Upper lobe of right lung (tissue), 1 donor: ENCODE measurements at regions not wholly inside any gene's neighbourhood (a gene's known extent, or its start where the extent isn't known, plus 50 kb on each side); places are given as distances from the start of the nearest gene placed in this dataset.

Experiments used
- ATAC-seq: fragments of 200-7000 bp; cut with Tn5 transposase; one replicate; pipeline ENCODE4 v1.9.1; 2020; ENCODE audit warnings: mild to moderate bottlenecking, moderate library complexity
- DNase-seq: peaks from one replicate; pipeline ENCODE4 v3.0.0-alpha.2; 2020
- H3K27ac ChIP-seq: fragments of 200-600 bp; one replicate; pipeline ENCODE4 v1.8.0; 2022
- H3K27me3 ChIP-seq: fragments of 200-600 bp; one replicate; pipeline ENCODE4 v1.8.0; 2022; ENCODE audit warnings: mild to moderate bottlenecking
- H3K36me3 ChIP-seq: fragments of 200-600 bp; one replicate; pipeline ENCODE4 v1.8.0; 2022
- H3K4me1 ChIP-seq: fragments of 200-600 bp; one replicate; pipeline ENCODE4 v1.8.0; 2022
- H3K4me3 ChIP-seq: fragments of 200-600 bp; one replicate; pipeline ENCODE4 v1.8.0; 2022; ENCODE audit warnings: mild to moderate bottlenecking
- H3K9me3 ChIP-seq: fragments of 200-600 bp; one replicate; pipeline ENCODE4 v1.8.0; 2022
- CTCF ChIP-seq: fragments of 200-600 bp; IDR thresholded peaks from one replicate; pipeline ENCODE4 v1.8.0; 2022; ENCODE audit warnings: antibody characterized with exemption
- intact Hi-C: fragments of 100-400 bp; cut with DNase I; formaldehyde crosslinking; loops from one replicate; pipeline ENCODE4 v1.11.0; 2022
- donor health status: DM: no; HTN: yes; CAD: no; lungs with severe emphysema.

- Histone ChIP-seq H3K4me3 (no peak overlapping the region), H3K27ac (no peak overlapping the region), H3K9me3 (no peaks in the 10 kb centered on the region), H3K36me3 (no peaks in the 10 kb centered on the region), H3K27me3 (no peaks in the 10 kb centered on the region), H3K4me1 (peaks cover 7% of the 10 kb centered on the region)
- DNase-seq (no peak), ATAC-seq (no peak)
- intact Hi-C loops = no loop called here
- TF ChIP-seq CTCF = no peak
These were observed 146.2 kb downstream of the VEGFA start for GRCh38 chr6:43915986-43916923.

- DNase-seq (no peak), ATAC-seq (no peak)
- TF ChIP-seq CTCF = no peak
- peaks cover 7% of the 10 kb centered on the region for H3K4me1 ChIP-seq
- H3K27me3 ChIP-seq = no peaks in the 10 kb centered on the region
- intact Hi-C loops = no loop called here
- no peaks in the 10 kb centered on the region for H3K9me3 ChIP-seq
- no peaks in the 10 kb centered on the region for H3K36me3 ChIP-seq
- no peak overlapping the region for H3K4me3 ChIP-seq
- no peak overlapping the region for H3K27ac ChIP-seq
These were observed 145.3 kb downstream of the VEGFA start for GRCh38 chr6:43915208-43915869.

DNA sequence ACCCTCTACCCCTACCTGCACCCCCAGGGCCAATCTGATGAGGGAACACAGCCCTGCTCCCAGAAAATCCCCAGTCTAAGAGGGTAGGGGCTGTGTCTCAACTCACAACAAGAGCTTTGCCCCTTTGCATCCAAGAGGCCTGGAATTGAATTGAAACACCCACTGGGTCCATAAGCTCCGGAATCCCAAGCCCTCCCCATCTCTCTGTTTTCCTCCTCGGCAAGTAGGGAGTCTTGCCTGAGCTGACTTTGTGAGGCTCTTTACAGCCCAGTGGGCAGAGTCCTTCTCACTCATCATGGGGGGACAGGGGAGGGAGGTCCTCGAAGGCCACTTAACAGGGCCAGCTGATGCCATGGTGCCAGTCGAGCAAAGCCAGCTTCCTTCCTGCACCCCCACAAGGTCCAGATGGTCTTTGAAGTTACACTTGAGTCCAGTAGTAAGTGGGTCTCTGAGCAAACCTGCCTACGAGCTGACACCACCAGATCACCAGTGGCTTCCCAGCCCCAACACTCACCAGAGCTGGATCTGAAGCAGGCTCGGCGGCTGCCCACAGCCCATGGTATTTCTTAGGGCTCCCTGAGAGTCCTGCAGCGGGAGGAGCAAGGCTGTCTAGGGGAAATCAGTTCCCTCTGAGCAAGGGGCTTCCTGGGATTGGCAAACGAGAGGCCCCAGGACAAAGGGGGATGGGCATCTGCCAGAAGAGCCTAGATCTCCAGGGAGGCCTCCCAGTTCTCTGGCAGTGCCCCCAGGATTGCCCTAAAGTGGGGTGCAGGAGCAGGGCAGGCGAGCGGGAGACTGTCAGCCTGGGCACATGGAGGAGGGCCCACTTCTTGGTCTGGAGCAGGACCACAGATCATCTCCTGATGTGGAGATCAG lies 144.5 kb downstream of the VEGFA start:
- Histone ChIP-seq H3K4me1 (peaks cover 7% of the 10 kb centered on the region), H3K27ac (no peak overlapping the region), H3K27me3 (no peaks in the 10 kb centered on the region), H3K36me3 (no peaks in the 10 kb centered on the region), H3K9me3 (no peaks in the 10 kb centered on the region), H3K4me3 (no peak overlapping the region)
- TF ChIP-seq CTCF = no peak
- ATAC-seq = no peak
- intact Hi-C loops = no loop called here
- DNase-seq = no peak

- TF ChIP-seq CTCF = no peak
- intact Hi-C loops = no loop called here
These were observed 143.6 kb downstream of the VEGFA start for GRCh38 chr6:43913375-43914271.

More at GRCh38 chr6:43913375-43914271, 143.6 kb downstream of the VEGFA start:
- Histone ChIP-seq H3K4me1 (peaks cover 7% of the 10 kb centered on the region), H3K4me3 (no peak overlapping the region), H3K27ac (no peak overlapping the region), H3K9me3 (no peaks in the 10 kb centered on the region), H3K36me3 (no peaks in the 10 kb centered on the region), H3K27me3 (no peaks in the 10 kb centered on the region)
- DNase-seq = no peak
- peak; percentile 19 for ATAC-seq
